Neural progenitor cell (in vitro differentiated cells): ENCODE measurements at regions not wholly inside any gene's neighbourhood (a gene's known extent, or its start where the extent isn't known, plus 50 kb on each side); places are given as distances from the start of the nearest gene placed in this dataset.
"Not testable (repeated sequence)": the region's sequence is repeated elsewhere in the genome, so short reads cannot be mapped to it uniquely, and the experiment has no call there.

Experiments used
- DNase-seq: peaks from one replicate; pipeline ENCODE4 v3.0.0-alpha.2; 2016; ENCODE audit warnings: low spot score
- H2AFZ ChIP-seq: fragments of 200-600 bp; sonication (generic); replicated peaks from 2 replicates; pipeline ENCODE4 v1.6.1; 2016; ENCODE audit warnings: antibody characterized with exemption
- H3F3A ChIP-seq: fragments of 200-600 bp; sonication (generic); 2 replicates; pipeline ENCODE4 v1.6.1; 2016; ENCODE audit warnings: antibody characterized with exemption, low read depth
- H3K27ac ChIP-seq: fragments of 200-600 bp; sonication (generic); 2 replicates; pipeline ENCODE4 v1.5.1; 2016; ENCODE audit warnings: mild to moderate bottlenecking
- H3K27me3 ChIP-seq: fragments of 200-600 bp; sonication (generic); 2 replicates; pipeline ENCODE4 v1.6.1; 2016; ENCODE audit warnings: mild to moderate bottlenecking, moderate library complexity
- H3K36me3 ChIP-seq: fragments of 200-600 bp; sonication (generic); 2 replicates; pipeline ENCODE4 v1.5.1; 2016
- H3K4me1 ChIP-seq: fragments of 200-600 bp; sonication (generic); 2 replicates; pipeline ENCODE4 v1.6.1; 2016; ENCODE audit warnings: mixed run types
- H3K4me2 ChIP-seq: fragments of 200-600 bp; sonication (generic); 2 replicates; pipeline ENCODE4 v1.6.1; 2016
- H3K4me3 ChIP-seq: fragments of 200-600 bp; sonication (generic); 2 replicates; pipeline ENCODE4 v1.5.1; 2016
- H3K79me2 ChIP-seq: fragments of 200-600 bp; sonication (generic); 2 replicates; pipeline ENCODE4 v1.6.1; 2016; ENCODE audit warnings: low read depth
- H3K9ac ChIP-seq: fragments of 200-600 bp; sonication (generic); 2 replicates; pipeline ENCODE4 v1.6.1; 2016
- H3K9me3 ChIP-seq: fragments of 200-600 bp; sonication (generic); 2 replicates; pipeline ENCODE4 v1.5.1; 2016; ENCODE audit warnings: low read depth
- H4K20me1 ChIP-seq: fragments of 200-600 bp; sonication (generic); 2 replicates; pipeline ENCODE4 v1.6.1; 2016; ENCODE audit warnings: low read depth
- H3K27ac Mint-ChIP-seq: 3 replicates; pipeline ENCODE4 v1.8.0; 2021; ENCODE audit warnings: mixed read lengths
- H3K27me3 Mint-ChIP-seq: 2 replicates; pipeline ENCODE4 v1.8.0; 2022; ENCODE audit warnings: low read depth, mild to moderate bottlenecking, inconsistent platforms, moderate library complexity, mixed read lengths; ENCODE audit not compliant: insufficient read depth
- H3K36me3 Mint-ChIP-seq: 3 replicates; pipeline ENCODE4 v1.8.0; 2021; ENCODE audit warnings: mixed read lengths
- H3K4me1 Mint-ChIP-seq: 3 replicates; pipeline ENCODE4 v1.8.0; 2021; ENCODE audit warnings: mixed read lengths
- H3K4me3 Mint-ChIP-seq: 3 replicates; pipeline ENCODE4 v1.8.0; 2021; ENCODE audit warnings: mild to moderate bottlenecking, moderate library complexity, mixed read lengths
- H3K9me3 Mint-ChIP-seq: 3 replicates; pipeline ENCODE4 v1.8.0; 2020; ENCODE audit warnings: mixed read lengths
- CTCF ChIP-seq: fragments of 200-600 bp; sonication (generic); IDR thresholded peaks from 2 replicates; pipeline ENCODE4 v1.5.1; 2017; ENCODE audit warnings: antibody characterized with exemption, mild to moderate bottlenecking
- EZH2 ChIP-seq: fragments of 200-600 bp; sonication (generic); IDR thresholded peaks from 2 replicates; pipeline ENCODE4 v1.6.1; 2017; ENCODE audit warnings: antibody characterized with exemption, mild to moderate bottlenecking, moderate library complexity
- EZH2phosphoT487 ChIP-seq: fragments of 200-600 bp; sonication (generic); IDR thresholded peaks from 2 replicates; pipeline ENCODE4 v1.6.1; 2017; ENCODE audit warnings: antibody characterized with exemption

GRCh38 chr14:21796916-21797315 lies 123.3 kb upstream of the OR4E1 start:
- H3K27me3 ChIP-seq = no peaks in the 10 kb centered on the region
- no peaks in the 10 kb centered on the region for H3K79me2 ChIP-seq
- H4K20me1 ChIP-seq = no peaks in the 10 kb centered on the region
- H3F3A ChIP-seq = no peaks in the 10 kb centered on the region
- no peak overlapping the region for H3K4me3 Mint-ChIP-seq
- no peaks in the 10 kb centered on the region for H3K4me1 ChIP-seq
- peaks cover 5% of the 10 kb centered on the region for H3K27me3 Mint-ChIP-seq
- peak; percentile 2 for DNase-seq
- H3K27ac Mint-ChIP-seq = no peak overlapping the region
- no peak overlapping the region for H3K9ac ChIP-seq
- no peak for TF ChIP-seq EZH2
- peak; percentile 17 for TF ChIP-seq CTCF
- no peak for TF ChIP-seq EZH2phosphoT487
- peaks cover 30% of the 10 kb centered on the region for H3K4me1 Mint-ChIP-seq
- H3K4me2 ChIP-seq = no peak overlapping the region
- no peaks in the 10 kb centered on the region for H3K36me3 Mint-ChIP-seq
- H2AFZ ChIP-seq = no peak overlapping the region
- no peak overlapping the region for H3K27ac ChIP-seq
- peaks cover 9% of the 10 kb centered on the region for H3K9me3 Mint-ChIP-seq
- H3K9me3 ChIP-seq = peaks cover 3% of the 10 kb centered on the region
- no peak overlapping the region for H3K4me3 ChIP-seq
- H3K36me3 ChIP-seq = no peaks in the 10 kb centered on the region

GRCh38 chr14:21795456-21795855 lies 121.8 kb upstream of the OR4E1 start:
- Histone ChIP-seq H3F3A (no peaks in the 10 kb centered on the region), H3K36me3 (no peaks in the 10 kb centered on the region), H3K4me3 (no peak overlapping the region), H3K9ac (no peak overlapping the region), H3K27ac (no peak overlapping the region), H3K79me2 (no peaks in the 10 kb centered on the region), H3K4me2 (no peak overlapping the region), H3K9me3 (peaks cover 3% of the 10 kb centered on the region), H3K4me1 (no peaks in the 10 kb centered on the region), H3K27me3 (no peaks in the 10 kb centered on the region), H2AFZ (no peak overlapping the region), H4K20me1 (no peaks in the 10 kb centered on the region)
- TF ChIP-seq EZH2phosphoT487 = no peak
- no peak for TF ChIP-seq CTCF
- TF ChIP-seq EZH2 = no peak
- H3K9me3 Mint-ChIP-seq = peaks cover 9% of the 10 kb centered on the region
- no peak overlapping the region for H3K27ac Mint-ChIP-seq
- no peak for DNase-seq
- peaks cover 30% of the 10 kb centered on the region for H3K4me1 Mint-ChIP-seq
- no peaks in the 10 kb centered on the region for H3K36me3 Mint-ChIP-seq
- no peak overlapping the region for H3K4me3 Mint-ChIP-seq
- H3K27me3 Mint-ChIP-seq = peaks cover 5% of the 10 kb centered on the region

- H3K27me3 Mint-ChIP-seq = peaks cover 7% of the 10 kb centered on the region
- TF ChIP-seq CTCF (no peak), EZH2phosphoT487 (no peak)
- no peaks in the 10 kb centered on the region for H3K79me2 ChIP-seq
- H3K36me3 ChIP-seq = no peaks in the 10 kb centered on the region
- H3K4me1 Mint-ChIP-seq = peaks cover 30% of the 10 kb centered on the region
- H3K9ac ChIP-seq = no peak overlapping the region
- no peaks in the 10 kb centered on the region for H3K4me1 ChIP-seq
- H3K27ac Mint-ChIP-seq = no peak overlapping the region
- H3K27me3 ChIP-seq = no peaks in the 10 kb centered on the region
- no peak overlapping the region for H3K4me3 Mint-ChIP-seq
- no peak for DNase-seq
- H2AFZ ChIP-seq = no peak overlapping the region
- no peak overlapping the region for H3K4me2 ChIP-seq
- no peaks in the 10 kb centered on the region for H3K36me3 Mint-ChIP-seq
- no peaks in the 10 kb centered on the region for H4K20me1 ChIP-seq
- H3K27ac ChIP-seq = no peak overlapping the region
- peaks cover 3% of the 10 kb centered on the region for H3K9me3 ChIP-seq
- H3F3A ChIP-seq = no peaks in the 10 kb centered on the region
- no peak overlapping the region for H3K4me3 ChIP-seq
- H3K9me3 Mint-ChIP-seq = peaks cover 7% of the 10 kb centered on the region
Measured at GRCh38 chr14:21791749-21792148, 118.1 kb upstream of the OR4E1 start.

- H3K4me3 ChIP-seq, H3K27ac ChIP-seq, H3F3A ChIP-seq, H3K9ac ChIP-seq, H3K4me1 ChIP-seq, H3K4me2 ChIP-seq, H3K36me3 ChIP-seq, H3K4me3 Mint-ChIP-seq, H3K9me3 ChIP-seq, H4K20me1 ChIP-seq, H2AFZ ChIP-seq, H3K9me3 Mint-ChIP-seq, H3K27me3 Mint-ChIP-seq, H3K27ac Mint-ChIP-seq, DNase-seq, H3K36me3 Mint-ChIP-seq, H3K27me3 ChIP-seq, H3K79me2 ChIP-seq, H3K4me1 Mint-ChIP-seq: not testable (repeated sequence)
Measured at GRCh38 chr14:21788687-21789086, 115.1 kb upstream of the OR4E1 start.

GRCh38 chr14:21787242-21787641 lies 113.6 kb upstream of the OR4E1 start:
- not testable (repeated sequence) for H3K27me3 ChIP-seq, H3K4me2 ChIP-seq, H3K9me3 Mint-ChIP-seq, H3K4me3 Mint-ChIP-seq, H3K9ac ChIP-seq, H3K79me2 ChIP-seq, H3K27ac Mint-ChIP-seq, H2AFZ ChIP-seq, H3K4me3 ChIP-seq, H3K27ac ChIP-seq, H3K27me3 Mint-ChIP-seq, H3K36me3 ChIP-seq, H3K4me1 Mint-ChIP-seq, H3K4me1 ChIP-seq, H3K9me3 ChIP-seq, H3K36me3 Mint-ChIP-seq, H4K20me1 ChIP-seq, DNase-seq, H3F3A ChIP-seq
